NCI-H146 treated with DMSO at 0.1 percent for 48 hours (cell line): ENCODE measurements at regions not wholly inside any gene's neighbourhood (a gene's known extent, or its start where the extent isn't known, plus 50 kb on each side); places are given as distances from the start of the nearest gene placed in this dataset.
"Not testable (repeated sequence)": the region's sequence is repeated elsewhere in the genome, so short reads cannot be mapped to it uniquely, and the experiment has no call there.

Experiments
- DNase-seq: peaks from one replicate; lab custom pipeline; 2025; ENCODE audit not compliant: unreplicated experiment; lab: John Stamatoyannopoulos, UW

DNA sequence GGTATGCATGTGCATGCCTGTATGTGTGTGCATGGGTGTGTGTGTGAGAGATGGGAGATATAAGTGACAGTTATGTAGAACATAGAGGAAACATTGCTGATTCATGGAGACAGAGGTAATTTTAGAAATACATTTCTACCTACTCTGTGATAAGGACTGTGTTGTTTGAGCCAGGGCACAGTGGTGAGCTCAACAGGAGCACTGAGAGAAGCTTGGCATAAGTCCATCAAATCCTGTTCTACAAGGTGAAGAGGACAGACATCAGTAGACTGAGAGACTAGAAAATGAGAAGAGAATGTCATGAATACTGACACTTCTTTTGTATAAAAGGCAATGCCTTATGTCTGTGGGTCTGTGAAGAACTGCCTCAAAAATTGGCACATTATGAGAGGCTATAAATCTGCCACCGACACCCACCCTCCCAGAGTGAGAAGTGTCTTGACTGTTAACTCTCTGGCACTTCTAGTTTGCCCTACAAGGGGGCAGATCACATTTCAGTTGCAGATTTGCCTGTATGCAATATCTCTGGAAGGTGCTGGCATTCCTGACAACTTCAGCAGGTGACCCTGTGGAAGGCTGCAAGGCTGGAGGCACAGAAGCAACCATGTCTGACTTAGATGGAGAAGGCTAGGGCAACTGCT, 962.3 kb upstream of the NRXN1 start:
- no peak for DNase-seq

DNA sequence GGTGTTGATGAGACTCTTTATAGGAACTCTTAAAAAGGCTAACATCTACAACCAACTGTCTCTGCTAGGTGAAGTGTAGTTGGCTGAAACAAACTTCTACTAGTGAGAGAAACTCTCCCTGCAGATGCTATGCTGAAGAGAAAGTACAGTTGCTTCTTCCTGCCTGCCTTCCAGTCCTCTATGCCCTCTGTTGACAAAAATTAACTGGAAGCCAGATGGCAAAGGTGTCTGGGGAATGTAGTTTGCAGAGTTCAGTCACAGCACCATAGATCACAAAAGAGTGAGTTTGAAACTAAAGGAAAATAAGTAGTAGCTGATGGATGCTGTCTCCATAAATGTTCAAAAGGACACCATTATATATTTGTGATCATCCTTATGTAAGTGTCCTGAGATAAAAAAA, 958.8 kb upstream of the NRXN1 start:
- DNase-seq, result no peak

DNA sequence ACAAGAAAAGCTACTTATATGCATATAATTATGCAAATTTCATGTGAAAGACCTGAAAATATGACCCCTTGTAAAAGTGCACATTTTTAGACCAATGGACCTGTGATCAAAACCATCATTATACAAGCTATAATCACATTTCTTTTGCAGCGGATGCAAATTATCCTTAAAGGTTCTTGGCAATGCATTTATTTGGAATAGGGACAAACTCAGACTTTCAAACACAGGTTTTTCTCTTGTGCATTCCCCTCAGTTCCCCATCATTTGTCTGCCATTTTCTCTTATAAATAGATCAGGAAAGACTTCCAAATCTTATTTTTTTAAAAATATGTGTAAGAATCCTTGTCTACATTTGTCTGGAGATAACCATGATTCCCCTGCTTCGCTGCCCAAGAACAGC, 954.2 kb upstream of the NRXN1 start:
- DNase-seq, result no peak

DNA sequence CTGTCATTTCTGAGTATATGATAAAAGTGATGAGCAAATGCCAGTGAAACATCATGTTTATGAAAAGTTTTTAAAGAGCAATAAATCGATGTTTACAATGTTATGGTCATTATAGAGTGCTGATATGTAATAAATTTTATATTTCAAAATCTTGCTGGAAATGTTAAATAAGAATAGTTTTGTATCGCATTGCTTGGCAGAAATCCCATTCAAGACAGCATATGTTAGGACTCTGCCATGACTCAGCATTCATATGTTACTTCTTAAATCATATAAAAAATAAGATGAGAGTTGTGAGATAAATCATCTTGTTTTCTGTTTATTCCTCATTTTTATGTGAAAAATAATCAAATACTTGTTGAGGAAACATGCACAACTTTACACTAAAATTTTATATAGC, 949.9 kb upstream of the NRXN1 start:
- DNase-seq, result no peak

DNA sequence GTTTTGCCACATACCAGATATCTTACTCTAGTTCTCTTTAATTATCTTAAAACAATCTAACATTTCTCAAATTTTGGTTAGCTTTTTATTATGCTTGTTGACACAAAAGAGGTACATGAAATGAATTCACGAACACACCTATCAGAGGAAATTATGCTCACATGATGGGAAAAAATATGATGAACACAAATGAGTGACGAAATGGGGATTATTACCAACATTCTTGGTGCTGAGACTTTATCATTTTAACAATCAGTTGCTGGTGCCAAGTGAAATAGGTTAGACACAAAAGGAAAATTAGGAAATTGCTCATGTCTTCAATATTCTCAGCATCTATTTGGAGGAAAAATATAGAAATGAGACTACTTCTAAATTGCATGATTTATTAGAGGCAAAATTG, 944.7 kb upstream of the NRXN1 start:
- DNase-seq, result no peak

DNA sequence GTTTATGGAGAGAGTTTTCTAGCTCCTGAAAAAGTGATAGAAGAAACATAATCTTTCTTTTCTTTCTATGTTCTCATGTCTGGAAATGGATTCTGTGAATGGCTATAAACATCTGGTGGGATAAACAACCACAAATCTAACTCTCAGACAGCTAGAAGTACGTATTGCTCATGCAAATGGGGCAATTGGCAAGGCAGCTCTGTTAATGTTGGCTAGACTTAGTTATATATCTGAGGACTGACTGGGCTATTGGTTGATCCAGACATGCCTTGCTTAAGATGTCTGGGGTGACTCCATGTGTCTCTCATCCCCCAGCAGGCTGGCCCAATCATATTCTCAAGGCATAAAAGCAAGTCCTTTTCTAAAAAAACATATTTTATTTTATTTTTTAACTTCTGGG, 939.2 kb upstream of the NRXN1 start:
- no peak for DNase-seq

DNA sequence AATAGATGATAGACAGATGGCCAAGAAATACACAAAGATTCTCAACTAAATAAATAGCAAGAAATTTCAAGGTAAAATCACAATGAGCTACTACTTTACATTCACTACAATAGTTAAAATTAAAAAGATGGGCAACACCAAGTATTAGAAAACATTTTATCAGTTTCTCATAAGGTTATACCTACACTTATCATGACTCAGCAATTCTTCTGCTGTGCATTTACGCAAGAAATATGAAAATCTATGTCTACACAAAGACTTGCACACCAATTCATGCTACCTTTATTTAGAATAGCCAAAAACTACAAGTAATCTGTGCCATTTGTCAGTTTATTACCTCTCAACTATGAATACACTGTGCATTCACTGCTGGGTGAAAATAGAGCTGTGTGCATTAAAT, 937.4 kb upstream of the NRXN1 start:
- no peak for DNase-seq

DNA sequence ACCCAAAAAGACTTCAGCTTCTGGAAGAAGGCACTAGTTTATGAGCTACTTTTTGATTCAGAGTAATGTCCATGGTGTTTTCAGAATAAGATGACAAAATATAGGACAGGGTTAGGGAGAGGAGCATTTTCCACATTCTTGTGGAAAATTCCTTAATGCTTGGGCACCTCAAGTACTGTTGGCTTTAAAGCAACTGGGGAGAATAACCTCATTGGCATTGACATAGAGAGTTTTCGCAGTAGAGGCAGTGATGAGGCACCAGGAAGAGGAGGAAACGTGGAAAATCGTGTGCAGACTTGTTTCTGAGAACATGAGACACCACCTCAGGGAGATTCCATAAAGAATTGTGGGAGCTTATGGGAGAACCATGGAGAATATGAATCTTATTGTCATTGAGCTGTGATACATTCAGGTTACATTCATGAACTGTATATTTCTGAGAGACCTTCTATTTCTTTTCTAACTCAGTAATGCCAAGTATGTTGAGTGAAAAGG, 929.0 kb upstream of the NRXN1 start:
- DNase-seq, result no peak

DNA sequence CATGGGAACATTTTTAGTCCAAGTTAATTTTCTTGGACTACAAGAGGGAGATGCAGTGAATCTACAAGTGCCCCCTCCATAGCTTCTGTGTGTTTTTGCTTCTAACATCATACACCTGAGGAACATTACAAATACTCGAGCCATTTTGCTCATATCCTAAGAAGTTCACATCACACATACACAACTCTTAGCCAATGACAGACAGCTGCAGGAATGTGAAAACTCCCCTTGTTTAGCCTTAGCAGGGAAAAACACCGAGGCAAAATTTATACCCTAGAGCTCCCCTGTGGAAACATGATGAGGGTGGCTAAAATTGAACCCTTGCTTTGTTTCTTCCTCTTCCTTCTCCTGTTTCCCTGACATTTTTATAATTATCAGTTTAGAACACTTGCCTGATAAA, 928.3 kb upstream of the NRXN1 start:
- no peak for DNase-seq

DNA sequence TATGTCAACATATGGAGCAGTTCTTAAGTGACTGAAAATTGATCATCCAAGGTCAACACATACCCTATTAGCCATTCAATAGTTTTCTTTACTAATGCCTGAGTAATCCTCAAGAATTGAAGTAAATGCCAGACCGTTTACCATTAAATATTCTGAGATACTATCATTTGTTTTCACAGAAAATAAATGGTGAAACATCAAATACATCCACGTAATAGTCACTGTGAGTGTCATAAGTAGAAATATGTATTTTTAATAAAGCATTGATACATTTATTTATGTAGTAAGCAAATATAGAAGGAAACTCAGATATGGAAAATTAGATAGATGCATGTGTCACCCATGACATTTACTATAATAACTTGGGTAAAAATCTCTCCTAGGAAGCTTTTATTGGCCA, 927.8 kb upstream of the NRXN1 start:
- DNase-seq, result no peak

DNA sequence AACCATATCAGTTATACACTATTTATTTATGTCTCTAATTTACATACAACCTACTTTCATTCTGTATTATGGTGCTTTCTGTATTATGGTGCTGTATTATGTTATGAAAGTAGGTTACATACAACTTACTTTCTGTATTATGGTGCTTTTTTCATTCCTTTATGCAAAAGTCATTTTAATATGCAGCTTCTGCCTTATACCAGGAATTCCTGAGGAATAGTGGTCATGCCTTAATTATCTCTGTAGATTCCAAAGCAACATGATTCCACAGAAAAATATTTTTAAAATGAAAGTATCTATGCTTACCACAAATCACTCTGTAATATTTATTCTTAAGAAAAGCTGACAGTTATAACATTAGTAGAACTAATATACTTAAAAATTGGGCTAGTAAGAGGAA, 922.0 kb upstream of the NRXN1 start:
- DNase-seq, result no peak

DNA sequence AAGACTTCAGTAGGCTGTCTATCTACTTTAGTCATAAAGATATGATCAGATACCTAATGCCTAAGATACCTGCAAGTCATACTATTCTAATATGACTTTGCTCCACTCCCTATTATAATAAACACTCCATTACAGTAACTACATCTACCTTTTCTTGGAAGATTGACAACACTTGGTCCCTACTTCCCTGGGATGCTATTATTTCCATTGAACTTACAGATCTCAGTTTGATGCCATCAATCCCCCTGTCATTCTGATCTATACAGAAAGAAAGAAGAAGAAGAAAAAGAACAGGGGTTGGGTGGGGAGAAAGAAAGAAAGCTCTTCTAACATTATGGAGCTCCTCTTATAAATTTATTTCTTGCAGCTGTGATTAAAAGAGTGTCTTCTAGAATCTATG, 889.1 kb upstream of the NRXN1 start:
- DNase-seq, result no peak

DNA sequence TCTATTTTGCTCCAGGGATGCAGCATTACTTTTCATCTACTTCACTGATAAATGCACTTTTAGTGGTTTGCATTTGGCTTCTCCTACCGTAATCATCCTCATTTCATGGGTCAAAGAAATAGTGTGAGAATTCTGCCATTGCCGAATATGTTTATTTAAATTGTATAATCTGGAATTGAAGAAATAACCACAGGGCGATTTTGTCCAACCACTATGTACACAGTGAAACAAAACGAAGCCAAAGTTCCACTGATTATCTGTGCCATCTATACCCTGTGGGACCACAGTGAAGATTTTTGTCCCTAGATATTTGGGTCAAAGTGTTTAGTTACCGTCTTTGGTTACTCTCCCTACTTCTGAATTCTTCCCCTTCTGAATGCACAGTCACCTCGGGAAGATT, 888.6 kb upstream of the NRXN1 start:
- no peak for DNase-seq

DNA sequence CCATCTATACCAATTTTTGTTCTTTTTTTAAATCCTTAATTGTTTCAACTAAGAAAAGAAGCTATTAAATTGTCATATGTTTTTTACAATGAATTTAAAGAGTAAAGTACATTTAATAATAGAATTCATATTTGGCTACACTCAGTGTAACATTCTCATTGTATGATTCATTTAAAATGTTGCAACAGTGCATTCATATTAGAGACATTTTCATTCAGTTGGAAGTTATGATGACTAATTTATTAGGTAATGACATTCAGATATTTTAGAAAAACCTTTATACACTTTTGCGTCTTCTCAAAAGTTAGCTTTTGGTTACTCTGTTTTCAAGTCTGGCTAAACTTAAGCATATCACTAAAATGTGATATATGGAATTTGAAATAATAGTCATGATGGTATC, 887.5 kb upstream of the NRXN1 start:
- DNase-seq, result no peak

DNA sequence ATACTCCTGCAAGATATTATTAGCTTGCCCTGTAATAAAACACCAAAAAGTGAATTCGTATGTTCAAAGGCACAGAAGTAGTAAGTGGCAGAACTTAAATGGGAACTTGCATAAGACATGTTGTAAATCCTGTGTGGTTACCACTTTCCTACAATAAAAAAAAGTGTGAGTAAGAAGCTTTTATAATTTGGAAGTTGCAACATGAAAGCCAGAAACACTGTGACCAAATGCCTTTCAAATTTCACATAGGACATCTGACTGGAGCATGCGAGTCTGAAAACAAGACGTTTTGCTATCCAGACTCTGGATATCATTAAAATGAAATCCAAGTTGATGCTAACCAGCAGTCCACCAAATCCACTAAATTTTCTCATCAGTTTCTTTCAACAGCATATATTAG, 886.2 kb upstream of the NRXN1 start:
- DNase-seq, result no peak

DNA sequence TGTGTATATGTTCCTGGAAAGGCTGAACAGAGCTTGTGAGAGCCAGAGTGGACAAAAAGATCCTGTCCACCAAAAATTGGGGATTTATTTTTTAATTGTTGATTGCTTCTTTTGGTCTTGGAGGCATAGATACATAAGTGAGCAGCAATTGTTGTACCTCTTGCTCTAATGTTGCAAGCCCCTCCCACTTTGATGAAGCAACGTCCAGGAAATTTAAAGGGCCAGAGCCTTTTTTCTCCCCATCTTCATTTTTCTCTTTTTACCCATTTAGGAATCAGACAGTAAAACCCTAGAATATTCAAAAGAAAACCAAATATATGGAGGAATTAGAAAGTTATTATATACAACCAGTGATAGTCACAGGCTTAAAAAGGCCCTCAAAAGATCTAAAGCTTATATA, 871.8 kb upstream of the NRXN1 start:
- no peak for DNase-seq

DNA sequence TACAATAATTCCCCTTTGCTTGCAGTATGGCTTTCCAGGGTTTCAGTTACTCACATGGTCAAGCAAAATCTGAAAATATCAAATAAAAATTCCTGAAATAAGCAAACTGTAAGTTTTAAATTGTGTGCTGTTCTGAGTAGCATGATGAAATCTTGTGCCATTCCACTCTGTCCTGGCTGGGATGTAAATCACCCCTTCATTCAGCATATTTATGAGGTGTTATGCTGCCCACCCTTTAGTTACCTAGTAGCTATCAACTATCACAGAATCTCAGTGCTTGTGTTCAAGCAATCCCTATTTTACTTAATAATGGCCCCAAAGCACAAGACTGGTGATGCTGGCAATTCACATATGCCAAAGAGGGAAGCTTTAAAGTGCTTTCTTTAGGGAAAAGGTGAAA, 867.7 kb upstream of the NRXN1 start:
- DNase-seq, result no peak

DNA sequence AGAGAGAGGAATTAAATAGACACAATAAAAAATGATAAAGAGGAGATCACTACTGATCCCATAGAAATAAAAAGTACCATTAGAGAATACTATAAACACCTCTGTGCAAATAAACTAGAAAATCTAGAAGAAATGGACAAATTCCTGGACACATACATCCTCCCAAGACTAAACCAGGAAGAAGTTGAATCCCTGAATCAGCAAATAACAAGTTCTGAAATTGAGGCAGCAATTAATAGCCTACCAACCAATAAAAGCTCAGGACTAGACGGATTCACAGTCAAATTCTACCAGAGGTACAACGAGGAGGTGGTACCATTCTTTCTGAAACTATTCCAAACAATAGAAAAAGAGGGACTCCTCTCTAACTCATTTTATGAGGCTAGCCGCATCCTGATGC, 862.7 kb upstream of the NRXN1 start:
- DNase-seq, result not testable (repeated sequence)

DNA sequence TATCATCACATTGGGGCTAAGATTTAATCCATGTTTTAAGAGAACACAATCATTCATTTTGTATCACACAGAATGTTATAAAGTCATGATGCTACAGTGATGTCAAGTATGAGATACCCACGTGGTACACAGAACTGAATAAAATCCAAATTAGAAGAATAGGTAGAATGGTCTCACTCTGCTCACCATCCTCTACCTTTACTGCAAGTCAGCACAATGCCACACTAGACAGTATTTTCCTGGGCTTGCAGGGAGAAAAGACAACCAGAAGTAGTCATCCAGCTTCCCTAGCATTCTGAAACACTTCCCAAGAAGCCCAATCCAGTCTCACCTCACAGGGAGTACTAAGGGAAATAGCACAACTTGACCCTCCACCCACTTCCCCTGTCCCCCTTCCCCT, 856.2 kb upstream of the NRXN1 start:
- DNase-seq, result no peak

DNA sequence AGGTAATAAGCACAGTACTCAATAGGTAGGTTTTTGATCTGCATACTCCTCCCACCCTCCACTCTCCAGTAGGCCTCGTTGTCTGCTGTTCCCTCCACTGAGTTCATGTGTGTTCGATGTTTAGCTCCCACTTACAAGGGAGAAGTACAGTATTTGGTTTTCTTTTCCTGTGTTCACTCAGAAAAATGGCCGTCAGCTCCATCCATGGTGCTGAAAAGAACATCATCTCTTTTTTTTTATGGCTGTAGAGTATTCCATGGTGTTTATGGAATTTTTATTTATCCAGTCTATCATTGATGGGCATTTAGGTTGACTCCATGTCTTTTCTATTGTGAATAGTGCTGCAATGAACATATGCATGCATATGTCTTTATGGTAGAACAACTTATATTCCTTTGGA, 849.7 kb upstream of the NRXN1 start:
- DNase-seq, result no peak

DNA sequence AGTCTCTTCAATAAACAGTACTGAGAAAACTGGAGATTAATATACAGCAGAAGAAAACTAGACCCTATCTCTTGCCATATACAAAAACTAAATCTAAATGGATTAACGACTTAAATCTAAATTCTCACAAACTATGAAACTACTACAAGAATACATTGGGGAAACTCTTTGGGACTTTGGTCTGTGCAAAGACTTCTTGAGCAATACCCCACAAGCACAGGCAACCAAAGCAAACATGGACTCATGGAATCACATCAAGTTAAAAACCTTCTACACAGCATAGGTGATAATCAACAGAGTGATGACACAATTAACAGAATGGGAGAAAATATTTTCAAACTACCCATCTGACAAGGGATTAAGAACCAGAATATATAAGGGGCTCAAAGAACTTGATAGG, 848.2 kb upstream of the NRXN1 start:
- DNase-seq, result no peak

DNA sequence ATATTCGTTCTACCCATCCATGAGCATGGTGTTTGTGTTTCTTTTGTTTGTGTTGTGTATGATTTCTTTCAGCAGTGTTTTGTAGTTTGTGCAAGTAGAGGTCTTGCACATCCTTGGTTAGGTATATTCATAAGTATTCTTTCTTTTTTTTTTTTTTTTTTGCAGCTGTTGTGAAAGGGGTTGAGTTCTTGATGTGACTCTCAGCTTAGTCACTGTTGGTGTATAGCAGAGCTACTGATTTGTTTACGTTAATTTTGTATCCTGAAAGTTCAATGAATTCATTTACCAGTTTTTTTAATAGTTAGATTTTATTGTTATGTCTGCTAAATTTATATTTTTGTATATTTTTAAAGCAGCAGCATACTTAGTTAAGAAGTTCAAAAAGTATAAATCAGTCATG, 834.4 kb upstream of the NRXN1 start:
- no peak for DNase-seq

DNA sequence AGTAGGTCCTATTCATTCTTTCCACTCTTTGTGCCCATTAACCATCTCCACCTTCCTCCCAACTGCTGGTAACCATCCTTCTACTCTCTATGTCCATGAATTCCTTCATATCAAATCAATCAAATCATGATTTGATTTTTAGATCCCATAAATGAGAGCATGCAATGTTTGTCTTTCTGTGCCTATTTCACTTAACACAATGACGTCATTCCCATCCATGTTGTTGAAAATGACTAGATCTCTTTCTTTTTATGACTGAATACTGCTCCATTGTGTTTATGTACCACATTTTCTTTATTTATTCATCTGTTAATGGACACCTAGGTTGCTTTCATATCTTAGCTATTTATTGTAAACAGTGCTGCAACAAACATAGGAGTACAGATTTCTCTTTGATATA, 827.3 kb upstream of the NRXN1 start:
- DNase-seq, result no peak

DNA sequence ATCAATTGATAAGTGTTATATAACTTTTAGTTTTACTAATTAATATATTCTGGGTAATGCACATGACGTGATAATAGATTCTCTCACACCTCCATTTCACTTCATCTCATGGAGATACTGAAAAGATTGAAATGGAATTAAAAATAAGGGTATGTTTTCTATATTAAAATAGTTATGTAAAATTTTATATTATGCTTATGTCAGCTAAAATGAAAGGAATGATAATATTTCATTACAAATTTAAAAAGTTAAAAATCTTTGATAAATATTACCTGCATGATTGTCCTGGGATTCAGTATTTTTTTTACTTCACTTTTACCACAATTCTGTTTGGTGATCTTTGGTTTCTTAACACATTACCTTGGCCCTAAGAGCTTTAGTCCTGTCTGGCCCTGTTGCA, 823.8 kb upstream of the NRXN1 start:
- DNase-seq, result no peak
